Testis (tissue), 2 donors: ENCODE measurements at regions not wholly inside any gene's neighbourhood (a gene's known extent, or its start where the extent isn't known, plus 50 kb on each side); places are given as distances from the start of the nearest gene placed in this dataset.

Experiments used
- DNase-seq: peaks from one replicate; pipeline ENCODE4 v3.0.0-alpha.2; 2019
- H3K27ac ChIP-seq, 2 donors: fragments of 200-600 bp; sonication (generic); one replicate each; pipeline ENCODE4 v1.5.1; 2019
- H3K27me3 ChIP-seq: fragments of 200-600 bp; sonication (generic); one replicate; pipeline ENCODE4 v1.5.1; 2019
- H3K36me3 ChIP-seq: fragments of 200-600 bp; sonication (generic); one replicate; pipeline ENCODE4 v1.5.1; 2017; ENCODE audit warnings: low read depth; ENCODE audit errors: missing control alignments
- H3K4me1 ChIP-seq: fragments of 200-600 bp; sonication (generic); one replicate; pipeline ENCODE4 v1.5.1; 2019
- H3K4me3 ChIP-seq, 2 donors: fragments of 200-600 bp; sonication (generic); one replicate each; pipeline ENCODE4 v1.5.1; 2017 to 2019
- H3K9me3 ChIP-seq: fragments of 200-600 bp; sonication (generic); one replicate; pipeline ENCODE4 v1.5.1; 2017
- POLR2A ChIP-seq: fragments of 450-650 bp; IDR thresholded peaks from one replicate; pipeline ENCODE4 v1.6.1; 2017; ENCODE audit warnings: antibody characterized with exemption, mild to moderate bottlenecking, moderate library complexity
- whole genome bisulfite sequencing, 2 donors: methylation state at CpG; one replicate each; pipeline ENCODE4 v1.1.5; 2018; 5-methylcytosine and 5-hydroxymethylcytosine counted together
- intact Hi-C: fragments of 100-400 bp; cut with DNase I; formaldehyde crosslinking; loops from one replicate; pipeline ENCODE4 v1.15.1; 2023; ENCODE audit warnings: low total_unique reads
- TF ChIP-seq, protein P1 (sequence below), 3 experiments: fragments of 450-650 bp in 2 of 3; fragments of 200-600 bp in 1 of 3; sonication (generic) in 1 of 3; IDR thresholded peaks; one replicate each; pipeline ENCODE4 v1.5.1; 2016 to 2019; ENCODE audit warnings: antibody characterized with exemption in 3 of 3, mild to moderate bottlenecking in 2 of 3, moderate library complexity in 1 of 3

DNA sequence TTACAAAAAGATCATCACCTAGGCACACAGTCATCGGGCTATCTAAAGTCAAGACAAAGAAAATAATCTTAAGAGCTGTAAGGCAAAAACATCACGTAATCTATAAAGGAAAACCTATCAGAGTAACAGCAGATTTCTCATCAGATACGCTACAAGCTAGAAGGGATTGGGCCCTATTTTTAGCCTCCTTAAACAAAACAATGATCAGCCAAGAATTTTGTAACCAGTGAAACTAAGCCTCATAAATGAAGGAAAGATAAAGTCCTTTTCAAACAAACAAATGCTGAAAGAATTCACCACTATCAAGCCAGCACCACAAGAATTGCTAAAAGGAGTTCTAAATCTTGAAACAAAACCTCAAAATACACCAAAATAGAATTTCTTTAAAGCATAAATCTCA, 191.6 kb upstream of the BMP4 start:
- no peak for DNase-seq
- intact Hi-C loops, result no loop called here
- WGBS, 2 donors, result 94 to 96% methylated on average over 3 of the region's 3 CpGs

DNA sequence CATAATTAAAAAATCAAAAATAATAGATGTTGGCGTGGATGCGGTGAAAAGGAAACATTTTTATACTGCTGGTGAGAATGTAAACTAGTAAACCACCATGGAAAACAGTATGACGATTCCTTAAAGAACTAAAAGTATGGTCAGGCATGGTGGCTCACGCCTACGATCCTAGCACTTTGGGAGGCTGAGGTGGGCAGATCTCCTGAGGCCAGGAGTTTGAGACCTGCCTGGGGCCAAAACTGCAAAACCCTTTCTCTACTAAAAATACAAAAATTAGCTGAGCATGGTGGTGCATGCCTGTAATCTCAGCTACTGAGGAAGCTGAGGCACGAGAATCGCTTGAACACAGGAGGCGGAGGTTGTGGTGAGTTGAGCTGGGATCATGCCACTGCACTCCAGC, 195.7 kb upstream of the BMP4 start:
- TF ChIP-seq, protein P1, sequence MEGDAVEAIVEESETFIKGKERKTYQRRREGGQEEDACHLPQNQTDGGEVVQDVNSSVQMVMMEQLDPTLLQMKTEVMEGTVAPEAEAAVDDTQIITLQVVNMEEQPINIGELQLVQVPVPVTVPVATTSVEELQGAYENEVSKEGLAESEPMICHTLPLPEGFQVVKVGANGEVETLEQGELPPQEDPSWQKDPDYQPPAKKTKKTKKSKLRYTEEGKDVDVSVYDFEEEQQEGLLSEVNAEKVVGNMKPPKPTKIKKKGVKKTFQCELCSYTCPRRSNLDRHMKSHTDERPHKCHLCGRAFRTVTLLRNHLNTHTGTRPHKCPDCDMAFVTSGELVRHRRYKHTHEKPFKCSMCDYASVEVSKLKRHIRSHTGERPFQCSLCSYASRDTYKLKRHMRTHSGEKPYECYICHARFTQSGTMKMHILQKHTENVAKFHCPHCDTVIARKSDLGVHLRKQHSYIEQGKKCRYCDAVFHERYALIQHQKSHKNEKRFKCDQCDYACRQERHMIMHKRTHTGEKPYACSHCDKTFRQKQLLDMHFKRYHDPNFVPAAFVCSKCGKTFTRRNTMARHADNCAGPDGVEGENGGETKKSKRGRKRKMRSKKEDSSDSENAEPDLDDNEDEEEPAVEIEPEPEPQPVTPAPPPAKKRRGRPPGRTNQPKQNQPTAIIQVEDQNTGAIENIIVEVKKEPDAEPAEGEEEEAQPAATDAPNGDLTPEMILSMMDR (IDR thresholded peaks at IDR 0.05), result no peak
- no peak for TF ChIP-seq POLR2A
- DNase-seq, result no peak

More for the DNA sequence above, 191.6 kb upstream of the BMP4 start:
- H3K4me1 ChIP-seq, result no peaks in the 10 kb centered on the region
- no peak overlapping the region for H3K4me3 ChIP-seq
- TF ChIP-seq POLR2A, result no peak
- TF ChIP-seq, protein P1 (IDR thresholded peaks at IDR 0.05), result no peak
- no peaks in the 10 kb centered on the region for H3K36me3 ChIP-seq
- no peaks in the 10 kb centered on the region for H3K9me3 ChIP-seq
- H3K27ac ChIP-seq, result no peak overlapping the region
- no peaks in the 10 kb centered on the region for H3K27me3 ChIP-seq

DNA sequence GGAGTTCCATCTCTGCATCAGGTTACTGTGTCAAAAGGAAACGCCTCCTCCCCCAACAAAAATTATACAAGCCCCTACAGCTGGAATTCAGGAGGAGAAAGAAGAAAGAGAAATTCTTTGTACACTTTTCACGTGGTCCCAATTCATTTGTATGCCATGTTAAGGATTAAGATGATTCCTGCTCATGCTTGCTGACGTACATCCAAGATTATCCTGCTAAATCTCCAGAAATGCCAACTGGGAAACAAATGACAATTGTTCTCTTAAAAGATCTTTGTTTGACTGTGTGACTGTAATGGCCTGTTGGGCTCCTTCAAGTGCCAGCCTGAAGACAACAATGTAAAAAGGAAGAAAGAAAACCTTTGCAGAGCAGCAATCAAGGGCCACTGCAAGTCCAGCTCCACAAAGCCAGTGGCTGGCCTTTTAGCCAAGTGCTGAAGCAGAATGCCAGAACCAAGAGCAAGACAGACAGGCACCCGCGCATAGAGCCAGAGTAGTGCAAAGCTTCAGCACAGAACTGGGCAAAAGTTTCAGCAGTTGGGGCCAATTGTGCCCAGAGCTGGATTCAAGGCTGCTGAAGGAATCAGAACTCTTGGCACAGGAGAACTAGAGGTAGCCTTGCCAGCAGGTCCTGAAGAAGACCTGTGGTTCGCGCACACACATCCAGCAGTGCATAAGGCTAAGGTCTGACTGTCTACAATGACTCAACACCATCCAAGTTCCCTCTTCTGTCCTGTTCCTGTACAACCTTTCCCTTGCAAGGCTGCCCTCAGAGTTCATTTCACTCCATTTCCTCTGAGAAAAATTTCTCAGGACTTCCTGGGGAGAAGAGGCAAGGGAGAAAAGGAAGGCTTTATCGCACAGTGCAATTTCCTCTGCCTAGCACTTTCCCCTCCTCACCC, 209.7 kb upstream of the BMP4 start:
- Histone ChIP-seq H3K27ac (no peak overlapping the region), H3K27me3 (no peaks in the 10 kb centered on the region)
- intact Hi-C loops, result no loop called here

More for the DNA sequence above, 195.7 kb upstream of the BMP4 start:
- Histone ChIP-seq H3K4me3 (no peak overlapping the region), H3K36me3 (no peaks in the 10 kb centered on the region), H3K27ac (no peak overlapping the region), H3K27me3 (no peaks in the 10 kb centered on the region), H3K4me1 (no peaks in the 10 kb centered on the region), H3K9me3 (no peaks in the 10 kb centered on the region)
- 95% methylated on average over 8 of the region's 8 CpGs for WGBS, 2 donors
- intact Hi-C loops, result no loop called here

DNA sequence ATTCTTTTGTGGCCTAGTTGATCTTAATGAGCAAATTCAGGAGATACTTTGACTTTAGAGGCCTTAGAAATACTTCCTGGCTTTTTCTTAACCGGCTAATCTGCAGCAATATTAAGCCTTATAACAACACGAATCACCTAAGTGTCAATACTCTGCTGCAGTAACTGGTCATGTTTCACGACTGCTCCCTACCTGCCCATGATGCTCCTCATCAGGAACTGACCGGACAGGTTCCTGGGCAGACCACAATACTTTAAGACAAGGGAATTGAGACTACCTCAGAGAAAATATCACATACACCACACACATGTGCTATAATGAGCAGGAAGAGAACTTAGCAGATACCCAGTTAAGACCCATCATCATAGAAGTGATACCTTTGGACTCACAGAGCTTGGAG, 211.9 kb upstream of the BMP4 start:
- intact Hi-C loops, result no loop called here
- Histone ChIP-seq H3K27me3 (no peaks in the 10 kb centered on the region), H3K4me3 (no peak overlapping the region), H3K36me3 (no peaks in the 10 kb centered on the region), H3K27ac (no peak overlapping the region), H3K4me1 (peaks cover 2% of the 10 kb centered on the region), H3K9me3 (no peaks in the 10 kb centered on the region)
- WGBS, 2 donors, result 97 to 98% methylated on average over 4 of the region's 4 CpGs
- TF ChIP-seq, protein P1 (IDR thresholded peaks at IDR 0.05), result no peak
- TF ChIP-seq POLR2A, result no peak
- DNase-seq, result no peak

More for the DNA sequence above, 209.7 kb upstream of the BMP4 start:
- no peak for TF ChIP-seq POLR2A
- TF ChIP-seq, protein P1 (IDR thresholded peaks at IDR 0.05), result no peak
- Histone ChIP-seq H3K4me3 (no peak overlapping the region), H3K36me3 (no peaks in the 10 kb centered on the region), H3K4me1 (no peaks in the 10 kb centered on the region), H3K9me3 (no peaks in the 10 kb centered on the region)
- WGBS, 2 donors, result 82 to 89% methylated on average over 8 of the region's 8 CpGs
- no peak for DNase-seq
